ENCODE measurements at regions not wholly inside any gene's neighbourhood (a gene's known extent, or its start where the extent isn't known, plus 50 kb on each side); places are given as distances from the start of the nearest gene placed in this dataset.

- TF ChIP-seq CTCF (IDR thresholded peaks at IDR 0.05 in 2 of 3, conservative IDR thresholded peaks at IDR 0.05 in 1 of 3; ENCODE audit: borderline replicate concordance in 1 of 3, insufficient read depth in 1 of 3, low read depth in 2 of 3, low read length in 2 of 3) (no peak), MAX (IDR thresholded peaks at IDR 0.05) (no peak), ELF1 (IDR thresholded peaks at IDR 0.05; ENCODE audit: borderline replicate concordance, low read depth) (no peak), EZH2phosphoT487 (IDR thresholded peaks at IDR 0.05; ENCODE audit: borderline replicate concordance) (no peak), YY1 (IDR thresholded peaks at IDR 0.05; ENCODE audit: extremely low read depth, insufficient replicate concordance, low read depth, low read length) (no peak), POLR2AphosphoS5 (IDR thresholded peaks at IDR 0.05; ENCODE audit: low read depth, low read length) (no peak), SIN3A (IDR thresholded peaks at IDR 0.05; ENCODE audit: low read depth) (no peak), RAD21 (IDR thresholded peaks at IDR 0.05; ENCODE audit: low read depth) (no peak), EZH2 (IDR thresholded peaks at IDR 0.05) (no peak), POLR2A (IDR thresholded peaks at IDR 0.05; ENCODE audit: borderline replicate concordance, extremely low read depth, insufficient read depth, insufficient read length) (no peak), ZBTB33 (IDR thresholded peaks at IDR 0.05; ENCODE audit: extremely low read depth, insufficient replicate concordance, low read length) (no peak), SP1 (IDR thresholded peaks at IDR 0.05; ENCODE audit: low read depth) (no peak)
- TF ChIP-seq, protein P1, sequence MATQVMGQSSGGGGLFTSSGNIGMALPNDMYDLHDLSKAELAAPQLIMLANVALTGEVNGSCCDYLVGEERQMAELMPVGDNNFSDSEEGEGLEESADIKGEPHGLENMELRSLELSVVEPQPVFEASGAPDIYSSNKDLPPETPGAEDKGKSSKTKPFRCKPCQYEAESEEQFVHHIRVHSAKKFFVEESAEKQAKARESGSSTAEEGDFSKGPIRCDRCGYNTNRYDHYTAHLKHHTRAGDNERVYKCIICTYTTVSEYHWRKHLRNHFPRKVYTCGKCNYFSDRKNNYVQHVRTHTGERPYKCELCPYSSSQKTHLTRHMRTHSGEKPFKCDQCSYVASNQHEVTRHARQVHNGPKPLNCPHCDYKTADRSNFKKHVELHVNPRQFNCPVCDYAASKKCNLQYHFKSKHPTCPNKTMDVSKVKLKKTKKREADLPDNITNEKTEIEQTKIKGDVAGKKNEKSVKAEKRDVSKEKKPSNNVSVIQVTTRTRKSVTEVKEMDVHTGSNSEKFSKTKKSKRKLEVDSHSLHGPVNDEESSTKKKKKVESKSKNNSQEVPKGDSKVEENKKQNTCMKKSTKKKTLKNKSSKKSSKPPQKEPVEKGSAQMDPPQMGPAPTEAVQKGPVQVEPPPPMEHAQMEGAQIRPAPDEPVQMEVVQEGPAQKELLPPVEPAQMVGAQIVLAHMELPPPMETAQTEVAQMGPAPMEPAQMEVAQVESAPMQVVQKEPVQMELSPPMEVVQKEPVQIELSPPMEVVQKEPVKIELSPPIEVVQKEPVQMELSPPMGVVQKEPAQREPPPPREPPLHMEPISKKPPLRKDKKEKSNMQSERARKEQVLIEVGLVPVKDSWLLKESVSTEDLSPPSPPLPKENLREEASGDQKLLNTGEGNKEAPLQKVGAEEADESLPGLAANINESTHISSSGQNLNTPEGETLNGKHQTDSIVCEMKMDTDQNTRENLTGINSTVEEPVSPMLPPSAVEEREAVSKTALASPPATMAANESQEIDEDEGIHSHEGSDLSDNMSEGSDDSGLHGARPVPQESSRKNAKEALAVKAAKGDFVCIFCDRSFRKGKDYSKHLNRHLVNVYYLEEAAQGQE (IDR thresholded peaks at IDR 0.05; ENCODE audit: low read depth), result no peak
Observed at GRCh38 chr22:49255154-49255553, 572.5 kb downstream of the BRD1 start.
